ENCODE measurements at regions not wholly inside any gene's neighbourhood (a gene's known extent, or its start where the extent isn't known, plus 50 kb on each side); places are given as distances from the start of the nearest gene placed in this dataset.

DNA sequence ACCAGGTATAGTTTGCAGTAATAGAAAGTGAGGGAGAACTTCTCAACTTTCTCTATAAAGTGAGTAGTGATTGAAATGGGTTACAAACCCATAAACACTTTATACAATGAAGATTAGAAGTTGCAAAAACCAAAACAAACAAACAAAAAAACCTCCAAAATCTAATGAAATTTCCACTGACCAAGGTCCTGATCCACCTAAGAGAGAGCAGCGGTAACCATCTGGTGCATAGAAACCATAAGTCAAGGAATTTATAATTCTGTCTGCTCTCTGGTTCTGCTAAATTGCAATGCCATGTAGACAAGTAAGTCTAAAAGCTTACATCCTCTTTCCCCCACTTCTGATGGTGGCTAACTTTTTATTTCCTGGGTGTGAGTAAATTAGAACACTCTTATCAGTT, 463.4 kb downstream of the EFNB2 start:
- H3K36me3 ChIP-seq = no peaks in the 10 kb centered on the region
- H3K27me3 ChIP-seq = no peaks in the 10 kb centered on the region
- no peaks in the 10 kb centered on the region for H3K4me1 ChIP-seq (ENCODE audit: control insufficient read depth in 1 of 2, insufficient read depth in 1 of 2, low read depth in 1 of 2, low read length in 1 of 2)
- no peaks in the 10 kb centered on the region for H3K9me3 ChIP-seq
- no peak for TF ChIP-seq CTCF (IDR thresholded peaks at IDR 0.05)
- no peak overlapping the region for H3K27ac ChIP-seq
- H3K4me3 ChIP-seq (ENCODE audit: low read depth in 1 of 2, low read length in 1 of 2) = no peak overlapping the region

- no peaks in the 10 kb centered on the region for H3K27me3 ChIP-seq
- no peaks in the 10 kb centered on the region for H3K4me1 ChIP-seq (ENCODE audit: control insufficient read depth in 1 of 2, insufficient read depth in 1 of 2, low read depth in 1 of 2, low read length in 1 of 2)
- TF ChIP-seq CTCF (IDR thresholded peaks at IDR 0.05) = no peak
- H3K36me3 ChIP-seq = no peaks in the 10 kb centered on the region
- no peak overlapping the region for H3K27ac ChIP-seq
- no peaks in the 10 kb centered on the region for H3K9me3 ChIP-seq
- H3K4me3 ChIP-seq (ENCODE audit: low read depth in 1 of 2, low read length in 1 of 2) = no peak overlapping the region
Measured at GRCh38 chr13:106063591-106064313, 471.7 kb downstream of the EFNB2 start.

DNA sequence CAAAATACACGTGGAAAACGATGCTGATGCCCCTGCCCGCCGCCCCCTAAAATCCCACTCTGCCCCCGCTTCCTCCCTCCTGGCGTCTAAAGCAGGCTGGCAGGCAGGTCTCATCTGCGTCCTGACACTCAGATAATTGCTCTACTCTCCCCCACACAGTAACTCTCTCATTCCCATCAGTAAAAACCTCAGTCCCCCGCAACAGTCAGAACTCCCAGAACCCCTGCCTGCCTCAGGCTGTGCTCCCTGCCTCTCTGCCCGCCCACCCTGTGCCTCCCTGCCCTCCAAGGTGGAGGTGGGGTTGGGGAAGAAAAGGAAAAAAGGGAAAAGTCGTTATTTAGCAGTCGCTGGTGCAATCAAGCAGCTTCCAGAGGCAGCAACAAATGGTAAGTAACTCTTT, 473.7 kb downstream of the EFNB2 start:
- Histone ChIP-seq H3K9me3 (no peaks in the 10 kb centered on the region), H3K36me3 (no peaks in the 10 kb centered on the region), H3K27ac (no peak overlapping the region), H3K27me3 (no peaks in the 10 kb centered on the region), H3K4me1 (ENCODE audit: control insufficient read depth in 1 of 2, insufficient read depth in 1 of 2, low read depth in 1 of 2, low read length in 1 of 2) (no peaks in the 10 kb centered on the region), H3K4me3 (ENCODE audit: low read depth in 1 of 2, low read length in 1 of 2) (no peak overlapping the region)
- TF ChIP-seq CTCF (IDR thresholded peaks at IDR 0.05) = no peak

GRCh38 chr13:106056851-106057250, 478.6 kb downstream of the EFNB2 start:
- Histone ChIP-seq H3K36me3 (no peaks in the 10 kb centered on the region), H3K4me3 (ENCODE audit: low read depth in 1 of 2, low read length in 1 of 2) (no peak overlapping the region), H3K4me1 (ENCODE audit: control insufficient read depth in 1 of 2, insufficient read depth in 1 of 2, low read depth in 1 of 2, low read length in 1 of 2) (no peaks in the 10 kb centered on the region), H3K27ac (no peak overlapping the region), H3K9me3 (no peaks in the 10 kb centered on the region), H3K27me3 (no peaks in the 10 kb centered on the region)
- TF ChIP-seq CTCF (IDR thresholded peaks at IDR 0.05) = no peak

- no peaks in the 10 kb centered on the region for H3K27me3 ChIP-seq
- TF ChIP-seq CTCF (IDR thresholded peaks at IDR 0.05) = no peak
Measured at GRCh38 chr13:106052200-106052767, 483.2 kb downstream of the EFNB2 start.

More at GRCh38 chr13:106052200-106052767, 483.2 kb downstream of the EFNB2 start:
- Histone ChIP-seq H3K36me3 (no peaks in the 10 kb centered on the region), H3K9me3 (no peaks in the 10 kb centered on the region), H3K4me3 (ENCODE audit: low read depth in 1 of 2, low read length in 1 of 2) (no peak overlapping the region), H3K4me1 (ENCODE audit: control insufficient read depth in 1 of 2, insufficient read depth in 1 of 2, low read depth in 1 of 2, low read length in 1 of 2) (no peaks in the 10 kb centered on the region), H3K27ac (no peak overlapping the region)

Measured in neutrophil (primary cell).